Parathyroid adenoma (tissue), 2 donors: ENCODE measurements at regions not wholly inside any gene's neighbourhood (a gene's known extent, or its start where the extent isn't known, plus 50 kb on each side); places are given as distances from the start of the nearest gene placed in this dataset.

ENCODE experiments used
- H2AFZ ChIP-seq: fragments of 300-600 bp; sonication (generic); one replicate; pipeline ENCODE4 v1.7.0; 2017; ENCODE audit warnings: antibody characterized with exemption, mild to moderate bottlenecking
- H3K27ac ChIP-seq: fragments of 300-600 bp; sonication (generic); one replicate; pipeline ENCODE4 v1.7.0; 2017
- H3K27me3 ChIP-seq: fragments of 300-600 bp; sonication (generic); one replicate; pipeline ENCODE4 v1.7.0; 2017; ENCODE audit warnings: low read length; ENCODE audit not compliant: control insufficient read depth, insufficient read depth
- H3K36me3 ChIP-seq: fragments of 300-600 bp; sonication (generic); one replicate; pipeline ENCODE4 v1.7.0; 2017; ENCODE audit warnings: low read length; ENCODE audit not compliant: control insufficient read depth, insufficient read depth
- H3K4me1 ChIP-seq: fragments of 300-600 bp; sonication (generic); one replicate; pipeline ENCODE4 v1.7.0; 2017; ENCODE audit warnings: control low read depth
- H3K4me2 ChIP-seq: fragments of 300-600 bp; sonication (generic); one replicate; pipeline ENCODE4 v1.7.0; 2017; ENCODE audit warnings: low read length
- H3K4me3 ChIP-seq: fragments of 300-600 bp; sonication (generic); one replicate; pipeline ENCODE4 v1.7.0; 2017; ENCODE audit warnings: low read depth, low read length
- H3K79me2 ChIP-seq: fragments of 300-600 bp; sonication (generic); one replicate; pipeline ENCODE4 v1.7.0; 2017; ENCODE audit warnings: control low read depth
- H3K9ac ChIP-seq: fragments of 300-600 bp; sonication (generic); one replicate; pipeline ENCODE4 v1.7.0; 2017; ENCODE audit warnings: mild to moderate bottlenecking
- H3K9me3 ChIP-seq: fragments of 300-600 bp; sonication (generic); one replicate; pipeline ENCODE4 v1.7.0; 2017; ENCODE audit warnings: low read length; ENCODE audit not compliant: control insufficient read depth
- TF ChIP-seq, protein P1 (sequence below): fragments of 300-600 bp; sonication (generic); IDR thresholded peaks from one replicate; pipeline ENCODE4 v1.7.0; 2017; ENCODE audit warnings: antibody characterized with exemption, mild to moderate bottlenecking
- donor health status: primary hyperparathyroidism.

DNA sequence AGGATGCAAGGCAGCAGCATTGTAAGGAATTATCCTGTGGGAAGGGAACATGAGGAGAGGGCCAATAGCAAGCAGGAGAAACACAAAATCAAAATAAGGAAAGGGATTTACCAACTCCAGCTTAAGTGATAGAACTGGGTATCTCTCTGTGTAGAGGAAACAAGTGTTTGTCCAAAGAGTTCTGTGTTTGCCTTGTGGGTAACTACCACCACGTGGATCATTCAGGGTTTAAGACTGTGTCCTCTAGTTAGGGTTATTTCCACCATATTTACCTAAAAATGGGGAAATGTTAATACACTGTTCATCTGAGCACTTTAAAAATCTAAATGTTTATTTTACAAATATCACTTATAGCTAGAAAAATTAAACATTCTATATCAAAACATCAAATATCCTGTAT is 283.3 kb downstream of the EIPR1 start:
- Histone ChIP-seq H3K4me3 (no peak overlapping the region), H3K9ac (no peak overlapping the region), H3K79me2 (no peaks in the 10 kb centered on the region), H3K36me3 (no peaks in the 10 kb centered on the region), H3K4me2 (no peak overlapping the region), H3K4me1 (no peaks in the 10 kb centered on the region), H3K27me3 (no peaks in the 10 kb centered on the region), H2AFZ (no peak overlapping the region), H3K9me3 (no peaks in the 10 kb centered on the region), H3K27ac (no peak overlapping the region)
- TF ChIP-seq, protein P1, sequence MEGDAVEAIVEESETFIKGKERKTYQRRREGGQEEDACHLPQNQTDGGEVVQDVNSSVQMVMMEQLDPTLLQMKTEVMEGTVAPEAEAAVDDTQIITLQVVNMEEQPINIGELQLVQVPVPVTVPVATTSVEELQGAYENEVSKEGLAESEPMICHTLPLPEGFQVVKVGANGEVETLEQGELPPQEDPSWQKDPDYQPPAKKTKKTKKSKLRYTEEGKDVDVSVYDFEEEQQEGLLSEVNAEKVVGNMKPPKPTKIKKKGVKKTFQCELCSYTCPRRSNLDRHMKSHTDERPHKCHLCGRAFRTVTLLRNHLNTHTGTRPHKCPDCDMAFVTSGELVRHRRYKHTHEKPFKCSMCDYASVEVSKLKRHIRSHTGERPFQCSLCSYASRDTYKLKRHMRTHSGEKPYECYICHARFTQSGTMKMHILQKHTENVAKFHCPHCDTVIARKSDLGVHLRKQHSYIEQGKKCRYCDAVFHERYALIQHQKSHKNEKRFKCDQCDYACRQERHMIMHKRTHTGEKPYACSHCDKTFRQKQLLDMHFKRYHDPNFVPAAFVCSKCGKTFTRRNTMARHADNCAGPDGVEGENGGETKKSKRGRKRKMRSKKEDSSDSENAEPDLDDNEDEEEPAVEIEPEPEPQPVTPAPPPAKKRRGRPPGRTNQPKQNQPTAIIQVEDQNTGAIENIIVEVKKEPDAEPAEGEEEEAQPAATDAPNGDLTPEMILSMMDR = no peak

DNA sequence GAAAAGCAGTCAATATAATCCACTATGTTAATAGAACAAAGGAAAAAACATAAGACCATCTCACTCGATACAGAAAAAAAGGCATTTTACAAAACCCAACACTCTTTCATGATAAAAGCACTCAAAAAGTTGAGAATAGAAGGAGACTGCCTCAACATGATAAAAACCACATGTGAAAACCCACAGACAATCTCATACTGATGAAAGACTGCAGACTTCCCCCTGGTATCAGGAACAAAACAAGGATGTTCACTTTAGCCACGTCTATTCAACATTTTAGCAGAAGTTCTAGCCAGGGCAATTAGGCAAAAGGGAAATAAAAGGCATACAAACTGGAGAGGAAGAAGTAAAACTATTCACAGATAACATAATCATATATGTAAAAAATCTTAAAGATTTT is 285.9 kb downstream of the EIPR1 start:
- TF ChIP-seq, protein P1 = no peak
- H3K27ac ChIP-seq = no peak overlapping the region

DNA sequence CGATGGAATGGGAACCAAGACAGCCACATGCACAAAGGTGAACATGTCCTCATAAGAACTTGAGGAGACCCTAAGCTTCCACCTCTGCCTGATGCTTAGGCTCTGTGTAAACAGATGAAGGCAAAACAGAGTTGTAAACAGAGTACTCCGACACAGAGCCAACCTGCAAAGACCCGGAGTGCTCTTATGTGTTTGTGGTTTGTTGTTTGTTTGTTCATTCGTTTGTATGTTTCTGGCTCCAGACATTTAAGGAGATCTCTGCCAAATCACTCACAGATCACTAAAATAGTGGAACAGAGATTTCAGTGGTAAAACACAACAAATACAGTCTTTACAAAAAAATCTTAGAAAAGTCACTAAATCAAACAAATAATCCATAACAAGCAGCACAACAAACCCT is 294.9 kb downstream of the EIPR1 start:
- TF ChIP-seq, protein P1 = no peak

More for the DNA sequence above, 285.9 kb downstream of the EIPR1 start:
- no peak overlapping the region for H3K4me2 ChIP-seq
- H3K4me1 ChIP-seq = no peaks in the 10 kb centered on the region
- H3K36me3 ChIP-seq = no peaks in the 10 kb centered on the region
- no peak overlapping the region for H3K9ac ChIP-seq
- H2AFZ ChIP-seq = no peak overlapping the region
- H3K79me2 ChIP-seq = no peaks in the 10 kb centered on the region
- H3K4me3 ChIP-seq = no peak overlapping the region
- no peaks in the 10 kb centered on the region for H3K27me3 ChIP-seq
- no peaks in the 10 kb centered on the region for H3K9me3 ChIP-seq

DNA sequence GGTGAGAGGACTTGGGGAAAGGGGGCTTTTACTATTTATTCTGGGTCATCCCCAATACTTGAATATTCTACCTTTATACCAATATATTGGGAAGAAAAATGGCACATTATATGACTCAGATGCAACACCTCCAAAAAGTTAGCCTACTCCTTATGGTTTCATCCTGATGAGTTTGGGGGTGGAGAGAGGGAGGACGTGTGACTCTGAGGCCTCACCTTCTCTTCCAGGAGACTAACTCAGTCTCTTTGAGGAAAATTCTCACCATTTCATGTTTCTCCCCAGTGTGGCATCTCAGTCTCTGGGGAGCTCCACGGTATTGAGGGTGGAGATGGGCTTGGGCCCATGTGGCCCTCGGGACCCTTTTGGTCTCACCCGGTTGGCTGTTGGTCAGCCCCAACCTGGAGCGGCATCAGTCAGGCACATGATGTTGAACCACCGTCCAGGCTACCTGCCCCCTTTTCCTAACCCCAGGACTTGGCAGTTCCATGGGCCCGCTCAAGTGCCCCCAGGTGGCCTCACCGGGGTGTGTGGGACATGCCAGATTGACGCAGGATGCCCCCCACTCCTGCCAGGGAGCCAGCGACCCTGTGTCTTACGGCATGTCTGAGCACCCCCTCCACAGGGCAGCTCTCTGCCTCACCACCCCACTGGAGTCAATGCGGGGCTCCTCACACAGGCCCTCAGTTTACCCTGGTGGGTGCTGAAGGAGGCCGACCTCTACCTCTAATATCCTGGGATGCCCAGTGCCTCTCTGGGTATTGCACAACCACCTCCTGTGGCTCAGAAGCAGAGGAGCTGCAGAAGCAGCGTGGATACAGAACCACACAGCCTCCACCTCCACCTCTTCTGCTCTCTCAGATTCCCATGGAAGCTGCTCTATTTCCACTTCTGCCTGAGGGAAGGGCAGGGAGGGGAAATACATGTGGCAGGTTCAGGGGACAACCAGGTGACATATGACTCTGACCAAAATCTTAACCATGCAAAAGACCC is 297.4 kb downstream of the EIPR1 start:
- Histone ChIP-seq H3K4me1 (no peaks in the 10 kb centered on the region), H3K79me2 (no peaks in the 10 kb centered on the region), H3K4me2 (no peak overlapping the region), H3K9ac (no peak overlapping the region), H2AFZ (no peak overlapping the region), H3K27ac (no peak overlapping the region), H3K4me3 (no peak overlapping the region), H3K27me3 (no peaks in the 10 kb centered on the region), H3K36me3 (no peaks in the 10 kb centered on the region), H3K9me3 (no peaks in the 10 kb centered on the region)
- TF ChIP-seq, protein P1 = no peak

More for the DNA sequence above, 294.9 kb downstream of the EIPR1 start:
- H3K79me2 ChIP-seq = no peaks in the 10 kb centered on the region
- no peak overlapping the region for H3K27ac ChIP-seq
- H2AFZ ChIP-seq = no peak overlapping the region
- H3K4me2 ChIP-seq = no peak overlapping the region
- no peak overlapping the region for H3K4me3 ChIP-seq
- no peak overlapping the region for H3K9ac ChIP-seq
- no peaks in the 10 kb centered on the region for H3K9me3 ChIP-seq
- no peaks in the 10 kb centered on the region for H3K36me3 ChIP-seq
- no peaks in the 10 kb centered on the region for H3K27me3 ChIP-seq
- H3K4me1 ChIP-seq = no peaks in the 10 kb centered on the region
